Esophagus squamous epithelium (tissue), 4 donors: ENCODE measurements at regions not wholly inside any gene's neighbourhood (a gene's known extent, or its start where the extent isn't known, plus 50 kb on each side); places are given as distances from the start of the nearest gene placed in this dataset.

Experiments used
- POLR2A ChIP-seq, 4 donors: fragments of 450-650 bp; IDR thresholded peaks; one replicate each; pipeline ENCODE4 v1.6.1; 2017; ENCODE audit warnings: antibody characterized with exemption in 4 of 4, mild to moderate bottlenecking in 4 of 4, moderate library complexity in 3 of 4
- TF ChIP-seq, protein P1 (sequence below), 6 experiments: fragments of 450-650 bp in 4 of 6; fragments of 200-600 bp in 2 of 6; sonication (generic) in 2 of 6; IDR thresholded peaks; one replicate each; pipeline ENCODE4 v1.5.1; 2016 to 2019; ENCODE audit warnings: antibody characterized with exemption in 6 of 6, mild to moderate bottlenecking in 4 of 6, moderate library complexity in 4 of 6

- TF ChIP-seq POLR2A (IDR thresholded peaks at IDR 0.05): no peak
- TF ChIP-seq, protein P1, sequence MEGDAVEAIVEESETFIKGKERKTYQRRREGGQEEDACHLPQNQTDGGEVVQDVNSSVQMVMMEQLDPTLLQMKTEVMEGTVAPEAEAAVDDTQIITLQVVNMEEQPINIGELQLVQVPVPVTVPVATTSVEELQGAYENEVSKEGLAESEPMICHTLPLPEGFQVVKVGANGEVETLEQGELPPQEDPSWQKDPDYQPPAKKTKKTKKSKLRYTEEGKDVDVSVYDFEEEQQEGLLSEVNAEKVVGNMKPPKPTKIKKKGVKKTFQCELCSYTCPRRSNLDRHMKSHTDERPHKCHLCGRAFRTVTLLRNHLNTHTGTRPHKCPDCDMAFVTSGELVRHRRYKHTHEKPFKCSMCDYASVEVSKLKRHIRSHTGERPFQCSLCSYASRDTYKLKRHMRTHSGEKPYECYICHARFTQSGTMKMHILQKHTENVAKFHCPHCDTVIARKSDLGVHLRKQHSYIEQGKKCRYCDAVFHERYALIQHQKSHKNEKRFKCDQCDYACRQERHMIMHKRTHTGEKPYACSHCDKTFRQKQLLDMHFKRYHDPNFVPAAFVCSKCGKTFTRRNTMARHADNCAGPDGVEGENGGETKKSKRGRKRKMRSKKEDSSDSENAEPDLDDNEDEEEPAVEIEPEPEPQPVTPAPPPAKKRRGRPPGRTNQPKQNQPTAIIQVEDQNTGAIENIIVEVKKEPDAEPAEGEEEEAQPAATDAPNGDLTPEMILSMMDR (IDR thresholded peaks at IDR 0.05): no peak
Observed at GRCh38 chr5:27978322-27978721, 939.9 kb upstream of the CDH9 start.
